HCT116 (cell line): ENCODE measurements at regions not wholly inside any gene's neighbourhood (a gene's known extent, or its start where the extent isn't known, plus 50 kb on each side); places are given as distances from the start of the nearest gene placed in this dataset.

Experiments used
- ATAC-seq: fragments of 200-7000 bp; cut with Tn5 transposase; 2 replicates; pipeline ENCODE4 v1.9.1; 2020; ENCODE audit warnings: mild to moderate bottlenecking, moderate library complexity
- BruUV-seq: library from RNA; stranded (reverse); fragments of 400-500 nt; replicated peaks from 2 replicates; lab custom pipeline; 2021; lab: Mats Ljungman, UMichigan
- CTCF ChIA-PET: fragments of 300-600 bp; sonication (Branson Sonifier 250); formaldehyde crosslinking; loops from one replicate; lab custom pipeline; 2021; ENCODE audit warnings: antibody characterized with exemption; lab: Charles Lee
- POLR2A ChIA-PET: fragments of 300-600, 350-600 bp; sonication (Branson Sonifier 250); formaldehyde crosslinking; loops from one replicate; lab custom pipeline; 2021; ENCODE audit warnings: antibody characterized with exemption; lab: Charles Lee
- RAD21 ChIA-PET, 2 experiments: fragments of 300-600 bp; sonication (Branson Sonifier 250); formaldehyde crosslinking; loops; one replicate each; lab custom pipeline; 2023; ENCODE audit warnings: low total read pairs in 2 of 2; ENCODE audit not compliant: uncharacterized antibody in 2 of 2, unreplicated experiment in 2 of 2, low non-redundant PET in 1 of 2; lab: Charles Lee
- DNase-seq: peaks from one replicate; pipeline ENCODE4 v3.0.0-alpha.2; 2010; ENCODE audit warnings: low read depth, low spot score
- H2AFZ ChIP-seq: fragments of 200-600 bp; shearing (Covaris generic), sonication (generic); 2 replicates; pipeline ENCODE4 v1.6.1; 2017; ENCODE audit warnings: low read depth, mixed run types, mixed read lengths, antibody characterized with exemption, low read length; ENCODE audit not compliant: poor library complexity, severe bottlenecking
- H3K27ac ChIP-seq: 2 replicates; pipeline ENCODE4 v1.5.1; 2012; ENCODE audit warnings: low read depth, low read length
- H3K27me3 ChIP-seq: fragments of 200-600 bp; sonication (generic); 2 replicates; pipeline ENCODE4 v1.6.1; 2016; ENCODE audit warnings: mixed run types, low read length, mixed read lengths; ENCODE audit not compliant: insufficient read depth
- H3K36me3 ChIP-seq, 2 experiments: fragments of 200-500 bp in 1 of 2; fragments of 200-600 bp in 1 of 2; sonication (Bioruptor generic) in 1 of 2; sonication (generic) in 1 of 2; 2 replicates each; pipeline versions ENCODE4 v1.5.1 to v1.6.1; 2014 to 2016; ENCODE audit warnings: low read length in 2 of 2, inconsistent platforms in 1 of 2, mixed read lengths in 1 of 2, mixed run types in 1 of 2; ENCODE audit not compliant: insufficient read depth in 2 of 2, control insufficient read depth in 1 of 2
- H3K4me1 ChIP-seq, 2 experiments: fragments of 200-600 bp in 1 of 2; sonication (generic) in 1 of 2; 2 replicates each; pipeline versions ENCODE4 v1.5.1 to v1.6.1; 2012 to 2017; ENCODE audit warnings: low read length in 2 of 2, inconsistent platforms in 1 of 2, mild to moderate bottlenecking in 1 of 2, mixed read lengths in 1 of 2, mixed run types in 1 of 2, moderate library complexity in 1 of 2; ENCODE audit not compliant: insufficient read depth in 2 of 2, control insufficient read depth in 1 of 2
- H3K4me2 ChIP-seq: fragments of 200-600 bp; sonication (generic); 2 replicates; pipeline ENCODE4 v1.6.1; 2017; ENCODE audit warnings: mixed run types, low read length, mixed read lengths
- H3K4me3 ChIP-seq, 2 experiments: fragments of 200-600 bp in 1 of 2; sonication (generic) in 1 of 2; replicated peaks in 1 of 2; 2 replicates each; pipeline ENCODE4 v1.5.1; 2011 to 2016; ENCODE audit warnings: low read length in 2 of 2, control low read depth in 1 of 2, low read depth in 1 of 2, mild to moderate bottlenecking in 1 of 2, mixed read lengths in 1 of 2, mixed run types in 1 of 2
- H3K79me2 ChIP-seq: fragments of 200-600 bp; sonication (generic); 2 replicates; pipeline ENCODE4 v1.6.1; 2017; ENCODE audit warnings: mild to moderate bottlenecking, mixed run types, low read length, moderate library complexity, mixed read lengths; ENCODE audit not compliant: insufficient read depth
- H3K9ac ChIP-seq: fragments of 200-600 bp; sonication (generic); 2 replicates; pipeline ENCODE4 v1.6.1; 2016; ENCODE audit warnings: low read length, mixed read lengths
- H3K9me2 ChIP-seq: fragments of 200-600 bp; sonication (generic), shearing (Covaris generic); 2 replicates; pipeline ENCODE4 v1.6.1; 2017; ENCODE audit warnings: mixed run types, mild to moderate bottlenecking, moderate library complexity; ENCODE audit not compliant: insufficient read depth
- H3K9me3 ChIP-seq, 2 experiments: fragments of 200-500 bp in 1 of 2; fragments of 200-600 bp in 1 of 2; sonication (Bioruptor generic) in 1 of 2; sonication (generic) in 1 of 2; 2 replicates each; pipeline ENCODE4 v1.6.1; 2014 to 2017; ENCODE audit warnings: low read length in 2 of 2, mixed read lengths in 2 of 2, inconsistent platforms in 1 of 2, low read depth in 1 of 2, mild to moderate bottlenecking in 1 of 2, mixed run types in 1 of 2, moderate library complexity in 1 of 2; ENCODE audit not compliant: control insufficient read depth in 1 of 2, insufficient read depth in 1 of 2
- H4K20me1 ChIP-seq: fragments of 200-600 bp; sonication (generic), shearing (Covaris generic); 2 replicates; pipeline ENCODE4 v1.6.1; 2017; ENCODE audit warnings: mixed run types, mild to moderate bottlenecking, moderate library complexity; ENCODE audit not compliant: insufficient read depth
- CEBPB ChIP-seq: IDR thresholded peaks from 2 replicates; pipeline ENCODE4 v1.6.1; 2012; ENCODE audit warnings: low read depth
- CTCF ChIP-seq, 3 experiments: fragments of 200-600 bp in 1 of 3; sonication (generic) in 1 of 3; IDR thresholded peaks in 2 of 3; conservative IDR thresholded peaks in 1 of 3; 2 replicates each; pipeline ENCODE4 v1.5.1; 2012 to 2017; ENCODE audit warnings: low read depth in 2 of 3, low read length in 2 of 3, antibody characterized with exemption in 1 of 3, borderline replicate concordance in 1 of 3, control low read depth in 1 of 3, mild to moderate bottlenecking in 1 of 3, mixed read lengths in 1 of 3, mixed run types in 1 of 3, moderate library complexity in 1 of 3; ENCODE audit not compliant: insufficient read depth in 1 of 3
- EGR1 ChIP-seq: IDR thresholded peaks from 2 replicates; pipeline ENCODE4 v1.6.1; 2012; ENCODE audit warnings: low read depth
- EZH2phosphoT487 ChIP-seq: fragments of 200-600 bp; IDR thresholded peaks from 2 replicates; pipeline ENCODE4 v1.6.1; 2018; ENCODE audit warnings: antibody characterized with exemption, borderline replicate concordance
- FOSL1 ChIP-seq: IDR thresholded peaks from 2 replicates; pipeline ENCODE4 v1.6.1; 2012; ENCODE audit warnings: low read depth
- POLR2AphosphoS5 ChIP-seq: IDR thresholded peaks from 2 replicates; pipeline ENCODE4 v1.6.1; 2011; ENCODE audit warnings: mild to moderate bottlenecking, low read depth, low read length, moderate library complexity
- SP1 ChIP-seq: IDR thresholded peaks from 2 replicates; pipeline ENCODE4 v1.6.1; 2012; ENCODE audit warnings: low read depth
- SRF ChIP-seq: IDR thresholded peaks from 2 replicates; pipeline ENCODE4 v1.6.1; 2012; ENCODE audit warnings: low read depth
- ZBTB33 ChIP-seq: IDR thresholded peaks from 2 replicates; pipeline ENCODE4 v1.6.1; 2011; ENCODE audit warnings: mild to moderate bottlenecking, low read length, moderate library complexity; ENCODE audit not compliant: insufficient replicate concordance; ENCODE audit errors: extremely low read depth
- intact Hi-C: fragments of 100-400 bp; cut with micrococcal nuclease; formaldehyde crosslinking; loops from 2 replicates; pipeline ENCODE4 v1.10.0; 2022
- TF ChIP-seq, protein P1 (sequence below): IDR thresholded peaks from 2 replicates; pipeline ENCODE4 v1.6.1; 2012

DNA sequence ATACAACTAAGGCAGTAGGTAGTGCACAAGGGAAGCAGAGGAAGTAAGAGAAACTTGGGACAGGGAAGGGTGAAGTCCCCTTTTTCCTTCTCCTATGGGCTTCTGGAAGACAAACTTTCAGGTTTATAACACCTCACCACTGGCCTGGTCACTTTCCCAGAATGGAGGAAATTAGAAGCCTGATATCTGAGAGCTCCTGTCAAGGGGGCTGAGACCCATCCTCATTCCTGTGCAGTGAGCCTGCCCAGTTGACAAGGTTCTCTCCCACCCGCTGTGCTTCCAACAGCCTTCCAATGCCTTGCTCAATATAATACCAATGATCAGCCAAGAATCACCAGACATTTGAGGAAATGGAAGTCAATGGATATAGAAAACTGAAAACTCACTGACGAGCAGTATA is 100.4 kb upstream of the YPEL5 start:
- H3K4me2 ChIP-seq, result no peak overlapping the region
- no peaks in the 10 kb centered on the region for H3K36me3 ChIP-seq
- H3K4me3 ChIP-seq, result no peak overlapping the region
- TF ChIP-seq CTCF (IDR thresholded peaks at IDR 0.05 in 2 of 3, conservative IDR thresholded peaks at IDR 0.05 in 1 of 3; ENCODE audit: borderline replicate concordance in 1 of 3, insufficient read depth in 1 of 3, low read depth in 2 of 3, low read length in 2 of 3), result no peak
- no peak for TF ChIP-seq CEBPB
- TF ChIP-seq EGR1, result no peak
- no peak for TF ChIP-seq POLR2AphosphoS5
- no peak for TF ChIP-seq SP1
- TF ChIP-seq FOSL1, result no peak
- no peak for TF ChIP-seq SRF
- TF ChIP-seq, protein P1, sequence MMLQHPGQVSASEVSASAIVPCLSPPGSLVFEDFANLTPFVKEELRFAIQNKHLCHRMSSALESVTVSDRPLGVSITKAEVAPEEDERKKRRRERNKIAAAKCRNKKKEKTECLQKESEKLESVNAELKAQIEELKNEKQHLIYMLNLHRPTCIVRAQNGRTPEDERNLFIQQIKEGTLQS, result no peak
- H3K9ac ChIP-seq, result no peak overlapping the region
- intact Hi-C loops, result no loop called here
- H3K4me1 ChIP-seq, result no peaks in the 10 kb centered on the region
- peaks cover 73% of the 10 kb centered on the region for H3K27me3 ChIP-seq
- no peaks in the 10 kb centered on the region for H4K20me1 ChIP-seq
- H3K27ac ChIP-seq, result no peak overlapping the region
- H3K9me2 ChIP-seq, result no peaks in the 10 kb centered on the region
- no peaks in the 10 kb centered on the region for H3K79me2 ChIP-seq
- BruUV-seq, result no TSS peak
- H2AFZ ChIP-seq, result no peak overlapping the region
- ChIA-PET RAD21 (no interaction called here), CTCF (no interaction called here), POLR2A (no interaction called here)
- ATAC-seq (no peak), DNase-seq (no peak)
- no peaks in the 10 kb centered on the region for H3K9me3 ChIP-seq

GRCh38 chr2:30046979-30047378 is 99.8 kb upstream of the YPEL5 start:
- ATAC-seq, result no peak
- no peak for DNase-seq
- intact Hi-C loops, result no loop called here
- Histone ChIP-seq H3K4me3 (no peak overlapping the region), H3K9me2 (no peaks in the 10 kb centered on the region), H3K4me1 (no peaks in the 10 kb centered on the region), H3K9me3 (no peaks in the 10 kb centered on the region), H3K9ac (no peak overlapping the region), H3K4me2 (no peak overlapping the region), H3K27me3 (peaks cover 74% of the 10 kb centered on the region), H3K79me2 (no peaks in the 10 kb centered on the region), H2AFZ (no peak overlapping the region), H4K20me1 (no peaks in the 10 kb centered on the region), H3K36me3 (no peaks in the 10 kb centered on the region), H3K27ac (no peak overlapping the region)
- no TSS peak for BruUV-seq
- ChIA-PET CTCF (no interaction called here), POLR2A (no interaction called here), RAD21 (no interaction called here)
- TF ChIP-seq EZH2phosphoT487 (no peak), SP1 (no peak), POLR2AphosphoS5 (no peak), ZBTB33 (no peak), FOSL1 (no peak)
